ENCODE measurements at regions not wholly inside any gene's neighbourhood (a gene's known extent, or its start where the extent isn't known, plus 50 kb on each side); places are given as distances from the start of the nearest gene placed in this dataset.
"Not testable (repeated sequence)": the region's sequence is repeated elsewhere in the genome, so short reads cannot be mapped to it uniquely, and the experiment has no call there.

GRCh38 chr15:96053031-96053780 is 277.3 kb upstream of the NR2F2 start:
- no peak for TF ChIP-seq JUND (IDR thresholded peaks at IDR 0.05; ENCODE audit: low read depth)
- in situ Hi-C loops (cut with HindIII; ENCODE audit: low pct_unique_long_range_greater_than_20kb, low sequenced_read_pairs) = no loop called here
- peak; percentile 30 to 85 for DNase-seq (ENCODE audit: low read depth in 1 of 2, low spot score in 1 of 2)

GRCh38 chr15:96053781-96054428 is 276.6 kb upstream of the NR2F2 start:
- no peak for DNase-seq (ENCODE audit: low read depth in 1 of 2, low spot score in 1 of 2)
- in situ Hi-C loops (cut with HindIII; ENCODE audit: low pct_unique_long_range_greater_than_20kb, low sequenced_read_pairs) = no loop called here

GRCh38 chr15:96054621-96055020 is 275.9 kb upstream of the NR2F2 start:
- TF ChIP-seq JUND (IDR thresholded peaks at IDR 0.05; ENCODE audit: low read depth) = no peak
- no peak for DNase-seq (ENCODE audit: low read depth in 1 of 2, low spot score in 1 of 2)
- in situ Hi-C loops (cut with HindIII; ENCODE audit: low pct_unique_long_range_greater_than_20kb, low sequenced_read_pairs) = no loop called here

More at GRCh38 chr15:96053781-96054428, 276.6 kb upstream of the NR2F2 start:
- TF ChIP-seq JUND (IDR thresholded peaks at IDR 0.05; ENCODE audit: low read depth) = no peak

GRCh38 chr15:96058103-96058851 is 272.2 kb upstream of the NR2F2 start:
- in situ Hi-C loops (cut with HindIII; ENCODE audit: low pct_unique_long_range_greater_than_20kb, low sequenced_read_pairs) = no loop called here
- no peak for DNase-seq (ENCODE audit: low read depth in 1 of 2, low spot score in 1 of 2)

GRCh38 chr15:96058852-96059103 is 271.7 kb upstream of the NR2F2 start:
- DNase-seq (ENCODE audit: low read depth in 1 of 2, low spot score in 1 of 2); in situ Hi-C loops (cut with HindIII; ENCODE audit: low pct_unique_long_range_greater_than_20kb, low sequenced_read_pairs): not testable (repeated sequence)

More at GRCh38 chr15:96058103-96058851, 272.2 kb upstream of the NR2F2 start:
- no peak for TF ChIP-seq JUND (IDR thresholded peaks at IDR 0.05; ENCODE audit: low read depth)

GRCh38 chr15:96060591-96060990 is 269.9 kb upstream of the NR2F2 start:
- in situ Hi-C loops (cut with HindIII; ENCODE audit: low pct_unique_long_range_greater_than_20kb, low sequenced_read_pairs); DNase-seq (ENCODE audit: low read depth in 1 of 2, low spot score in 1 of 2): not testable (repeated sequence)

DNA sequence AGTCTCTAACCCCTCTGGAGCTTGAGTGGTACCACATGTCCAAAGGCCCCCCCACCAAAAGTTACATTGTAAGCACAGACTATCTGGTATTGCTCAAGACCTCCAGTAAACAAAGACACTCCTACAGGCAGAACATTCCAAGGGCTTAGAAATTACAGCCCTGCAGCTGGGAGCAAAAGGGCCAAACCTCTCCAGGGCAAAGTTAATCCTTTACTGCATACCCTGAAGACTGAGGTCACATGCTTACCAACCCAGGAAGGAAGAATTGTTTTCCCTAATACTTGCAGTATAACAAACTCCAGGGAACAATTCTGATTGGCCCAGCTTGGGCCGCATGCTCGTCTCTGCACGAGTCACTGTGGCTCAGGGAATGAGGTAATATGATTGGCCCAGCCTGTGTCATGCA is 266.1 kb upstream of the NR2F2 start:
- no peak for TF ChIP-seq JUND (IDR thresholded peaks at IDR 0.05; ENCODE audit: low read depth)
- DNase-seq (ENCODE audit: low read depth in 1 of 2, low spot score in 1 of 2) = peak in 1 of 2 experiments; percentile 22
- in situ Hi-C loops (cut with HindIII; ENCODE audit: low pct_unique_long_range_greater_than_20kb, low sequenced_read_pairs) = no loop called here

DNA sequence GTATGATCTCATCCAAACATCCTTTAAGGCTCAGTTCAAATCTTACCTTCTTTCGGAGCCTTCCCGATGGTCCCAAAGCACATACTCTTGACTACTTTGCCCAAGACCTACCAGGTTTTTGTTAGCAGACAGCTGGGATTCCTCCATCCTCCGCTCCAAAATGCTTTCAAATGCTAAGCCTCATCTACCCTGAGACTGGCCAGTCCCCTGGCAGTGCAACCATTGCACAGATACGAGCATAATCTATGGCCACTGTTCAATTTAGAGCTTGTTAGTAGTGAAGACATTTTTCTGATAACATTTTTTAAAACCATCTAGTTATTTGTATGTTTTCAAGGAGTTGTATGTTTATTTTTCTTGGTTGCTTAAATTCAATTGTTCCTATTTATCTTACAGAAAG is 264.4 kb upstream of the NR2F2 start:
- no peak for TF ChIP-seq JUND (IDR thresholded peaks at IDR 0.05; ENCODE audit: low read depth)
- in situ Hi-C loops (cut with HindIII; ENCODE audit: low pct_unique_long_range_greater_than_20kb, low sequenced_read_pairs) = no loop called here
- no peak for DNase-seq (ENCODE audit: low read depth in 1 of 2, low spot score in 1 of 2)

DNA sequence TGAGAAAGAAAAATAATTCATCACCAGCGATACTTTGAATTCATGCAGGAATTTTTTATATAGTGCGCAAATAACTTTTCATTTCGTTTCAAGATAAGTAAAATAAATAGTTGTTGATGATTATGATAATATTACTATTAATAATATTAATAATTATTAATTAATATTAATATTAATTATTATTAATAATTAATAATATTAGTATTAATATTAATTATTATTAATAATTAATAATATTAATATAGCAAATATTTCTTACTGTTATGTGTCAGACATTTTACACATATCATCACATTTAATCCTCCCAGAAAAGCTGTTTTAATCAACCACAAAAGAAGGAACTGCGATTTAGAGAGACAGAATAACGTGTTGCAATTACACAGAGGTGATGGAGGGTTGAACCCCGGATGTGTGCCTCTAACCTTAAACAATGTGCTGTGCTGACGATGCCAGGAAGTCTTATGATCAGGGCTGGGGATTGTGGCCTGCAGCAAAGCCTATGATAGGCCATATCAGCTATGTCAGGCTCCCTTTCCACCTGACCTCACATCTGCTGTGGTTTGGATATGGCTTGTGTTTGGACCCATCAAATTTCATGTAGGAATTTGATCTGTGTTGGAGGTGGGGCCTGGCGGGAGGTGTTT is 263.5 kb upstream of the NR2F2 start:
- no peak for DNase-seq (ENCODE audit: low read depth in 1 of 2, low spot score in 1 of 2)
- in situ Hi-C loops (cut with HindIII; ENCODE audit: low pct_unique_long_range_greater_than_20kb, low sequenced_read_pairs) = no loop called here
- TF ChIP-seq JUND (IDR thresholded peaks at IDR 0.05; ENCODE audit: low read depth) = no peak

GRCh38 chr15:96067677-96068076 is 262.8 kb upstream of the NR2F2 start:
- in situ Hi-C loops (cut with HindIII; ENCODE audit: low pct_unique_long_range_greater_than_20kb, low sequenced_read_pairs) = no loop called here
- no peak for TF ChIP-seq JUND (IDR thresholded peaks at IDR 0.05; ENCODE audit: low read depth)
- peak; percentile 13 to 57 for DNase-seq (ENCODE audit: low read depth in 1 of 2, low spot score in 1 of 2)

- in situ Hi-C loops (cut with HindIII; ENCODE audit: low pct_unique_long_range_greater_than_20kb, low sequenced_read_pairs) = no loop called here
- no peak for TF ChIP-seq JUND (IDR thresholded peaks at IDR 0.05; ENCODE audit: low read depth)
- DNase-seq (ENCODE audit: low read depth in 1 of 2, low spot score in 1 of 2) = no peak
Observed at GRCh38 chr15:96068897-96069296, 261.6 kb upstream of the NR2F2 start.

- no peak for TF ChIP-seq JUND (IDR thresholded peaks at IDR 0.05; ENCODE audit: low read depth)
- in situ Hi-C loops (cut with HindIII; ENCODE audit: low pct_unique_long_range_greater_than_20kb, low sequenced_read_pairs) = no loop called here
- DNase-seq (ENCODE audit: low read depth in 1 of 2, low spot score in 1 of 2) = no peak
Observed at GRCh38 chr15:96070636-96071035, 259.9 kb upstream of the NR2F2 start.

DNA sequence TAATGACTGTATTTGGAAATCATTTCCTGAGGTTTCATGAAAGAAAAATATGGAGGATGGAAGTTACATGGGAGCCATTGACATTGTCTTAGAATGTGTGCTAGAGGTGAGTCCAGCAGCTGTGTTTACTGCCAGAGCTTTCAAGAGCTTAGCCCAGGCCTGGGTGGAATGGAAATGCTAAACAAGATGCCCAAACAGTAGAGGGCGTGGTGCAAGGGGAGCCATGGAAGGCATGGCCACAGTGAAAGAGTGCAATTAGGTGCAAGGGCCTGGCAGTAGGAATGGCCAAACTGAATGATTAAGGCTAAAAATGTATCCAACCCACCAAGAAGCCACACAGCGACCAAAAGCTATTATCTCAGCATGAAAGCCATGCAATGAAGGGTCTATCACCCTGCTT is 257.7 kb upstream of the NR2F2 start:
- DNase-seq (ENCODE audit: low read depth in 1 of 2, low spot score in 1 of 2) = peak in 1 of 2 experiments; percentile 20
- in situ Hi-C loops (cut with HindIII; ENCODE audit: low pct_unique_long_range_greater_than_20kb, low sequenced_read_pairs) = no loop called here
- TF ChIP-seq JUND (IDR thresholded peaks at IDR 0.05; ENCODE audit: low read depth) = no peak

Measured in T47D (cell line).